ENCODE measurements at regions not wholly inside any gene's neighbourhood (a gene's known extent, or its start where the extent isn't known, plus 50 kb on each side); places are given as distances from the start of the nearest gene placed in this dataset.
A peak's percentile ranks its signal among the peaks of the same experiment; 100 is the strongest.
"Not testable (repeated sequence)": the region's sequence is repeated elsewhere in the genome, so short reads cannot be mapped to it uniquely, and the experiment has no call there.

DNA sequence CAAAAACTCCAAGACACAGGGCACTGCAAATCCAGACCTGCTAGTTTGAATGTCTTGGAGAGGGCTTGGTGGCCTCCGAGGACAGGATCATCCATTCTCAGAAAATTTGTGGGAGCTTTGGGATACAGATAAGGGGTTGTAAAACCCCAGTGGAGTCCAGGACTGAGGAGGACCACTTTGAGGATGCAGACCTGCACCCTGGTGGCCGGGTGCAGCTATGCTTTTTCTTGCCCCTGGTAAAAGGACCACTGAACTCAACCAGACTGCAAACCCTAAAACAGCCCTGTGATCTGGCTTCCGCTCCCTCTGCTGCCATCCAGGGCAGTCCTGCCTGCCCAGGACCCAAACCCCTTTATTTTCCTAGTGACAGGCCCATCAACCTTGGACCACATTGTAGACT is 169.5 kb upstream of the DAAM1 start:
- no peak for DNase-seq

- no peak for DNase-seq
Observed at GRCh38 chr14:59020382-59020781, 168.1 kb upstream of the DAAM1 start.

DNA sequence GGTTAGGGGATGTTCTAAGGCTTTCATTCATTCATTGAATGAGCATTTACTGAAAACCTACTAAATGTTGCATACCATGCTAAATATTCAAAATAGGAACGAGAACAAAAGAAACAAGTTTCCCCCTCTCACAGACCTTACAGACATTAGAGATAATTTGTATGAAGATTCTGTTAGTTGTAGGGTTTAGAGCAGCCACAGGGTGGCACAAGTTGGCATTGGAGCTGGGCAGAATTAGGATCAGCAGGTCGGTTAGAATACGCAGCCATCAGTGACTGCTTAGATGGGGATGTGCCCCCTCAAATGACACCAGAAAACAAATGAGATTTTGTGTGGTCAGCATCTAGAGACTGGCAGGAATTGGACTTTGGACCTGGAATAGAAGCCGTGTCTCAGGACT is 166.3 kb upstream of the DAAM1 start:
- DNase-seq: no peak

DNA sequence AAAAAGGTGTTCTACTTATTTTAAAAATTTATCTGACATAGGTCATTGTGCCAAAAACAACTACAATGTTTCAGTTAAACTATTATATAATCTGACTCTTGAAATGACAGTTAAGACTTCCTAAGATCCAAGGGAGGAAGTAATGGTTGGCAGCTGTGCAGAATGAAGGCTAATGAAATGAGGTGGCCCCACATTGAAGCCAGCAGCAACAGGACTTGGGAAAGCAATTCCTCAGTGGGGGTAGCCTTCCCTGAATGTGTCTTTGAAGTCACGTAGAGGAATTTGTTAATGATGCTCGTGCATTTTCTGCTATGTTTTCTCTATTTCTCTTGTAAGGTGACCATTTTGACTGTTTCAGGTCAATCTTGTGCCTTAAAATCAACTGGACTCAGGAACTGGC is 162.4 kb upstream of the DAAM1 start:
- no peak for DNase-seq

DNA sequence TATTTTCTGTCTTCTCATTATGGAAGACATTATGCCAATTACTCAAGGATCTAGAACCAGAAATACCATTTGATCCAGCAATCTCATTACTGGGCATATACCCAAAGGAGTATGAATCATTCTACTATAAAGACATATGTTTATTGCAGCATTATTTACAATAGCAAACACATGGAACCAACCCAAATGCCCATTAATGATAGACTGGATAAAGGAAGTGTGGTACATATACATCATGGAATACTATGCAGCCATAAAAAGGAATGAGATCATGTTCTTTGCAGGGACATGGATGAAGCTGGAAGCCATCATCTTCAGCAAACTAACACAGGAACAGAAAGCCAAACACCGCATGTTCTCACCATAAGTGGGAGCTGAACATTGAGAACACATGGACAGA is 161.8 kb upstream of the DAAM1 start:
- not testable (repeated sequence) for DNase-seq

GRCh38 chr14:59028476-59029202 is 159.8 kb upstream of the DAAM1 start:
- DNase-seq: peak; percentile 84

DNA sequence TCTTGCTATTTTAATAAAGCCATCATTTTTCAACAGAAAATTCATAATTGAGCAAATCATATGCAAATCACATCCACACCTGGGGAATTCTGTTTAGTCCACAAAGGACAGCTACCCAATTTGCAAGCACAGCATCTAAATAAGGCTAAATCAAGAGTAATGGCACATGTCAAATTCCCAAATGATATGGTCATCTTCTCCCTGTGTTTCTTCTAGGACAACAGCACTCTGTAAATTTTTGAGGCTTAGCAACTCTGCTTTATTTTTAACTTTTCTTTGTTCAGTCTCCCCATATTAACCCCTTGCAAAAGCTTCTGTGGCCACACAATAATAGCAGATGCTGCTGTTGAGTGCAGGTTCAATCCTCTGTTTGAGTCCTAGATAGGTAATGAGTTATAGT is 155.6 kb upstream of the DAAM1 start:
- no peak for DNase-seq

GRCh38 chr14:59036134-59036533 is 152.3 kb upstream of the DAAM1 start:
- DNase-seq: no peak

GRCh38 chr14:59037086-59037485 is 151.4 kb upstream of the DAAM1 start:
- DNase-seq: no peak

- DNase-seq: no peak
Observed at GRCh38 chr14:59037620-59038019, 150.8 kb upstream of the DAAM1 start.

DNA sequence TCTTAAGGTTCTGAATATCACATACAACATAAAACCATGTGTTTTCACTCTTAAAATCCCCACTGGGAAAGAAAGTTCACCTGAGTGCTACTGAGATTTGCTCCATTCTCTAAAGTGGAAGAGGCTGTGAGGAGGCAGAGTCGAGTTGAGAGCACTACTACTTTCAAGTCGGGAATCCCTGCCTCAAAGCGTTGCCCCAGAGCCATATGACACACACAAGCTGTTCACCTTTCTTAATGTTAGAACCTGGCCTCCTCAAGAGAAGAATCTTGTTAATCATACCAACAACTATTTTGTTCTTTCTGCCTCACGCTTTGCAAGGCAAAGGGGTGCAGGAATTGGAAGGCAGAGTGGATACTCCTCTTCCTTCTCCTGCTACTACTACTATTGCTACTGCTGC is 149.7 kb upstream of the DAAM1 start:
- no peak for DNase-seq

DNA sequence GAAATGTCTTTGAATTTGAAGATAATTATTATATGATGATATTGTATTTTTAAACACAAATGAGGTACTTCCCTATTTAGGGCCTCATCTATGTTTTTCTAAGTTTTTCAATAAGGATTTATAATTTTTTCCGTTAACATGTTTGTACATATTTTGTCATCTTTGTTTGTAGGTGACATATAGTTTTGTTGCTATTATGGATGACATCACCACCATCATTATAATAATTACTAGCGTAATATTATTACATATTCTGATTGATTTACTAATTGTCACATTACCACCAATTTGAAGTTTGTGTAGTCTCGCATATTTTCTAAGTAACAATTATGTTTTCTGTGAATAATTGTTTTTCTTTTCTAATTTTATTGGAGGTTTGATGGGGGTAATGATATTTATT is 147.2 kb upstream of the DAAM1 start:
- no peak for DNase-seq

GRCh38 chr14:59044707-59045106 is 143.8 kb upstream of the DAAM1 start:
- no peak for DNase-seq

- DNase-seq: no peak
Observed at GRCh38 chr14:59046746-59047145, 141.7 kb upstream of the DAAM1 start.

DNA sequence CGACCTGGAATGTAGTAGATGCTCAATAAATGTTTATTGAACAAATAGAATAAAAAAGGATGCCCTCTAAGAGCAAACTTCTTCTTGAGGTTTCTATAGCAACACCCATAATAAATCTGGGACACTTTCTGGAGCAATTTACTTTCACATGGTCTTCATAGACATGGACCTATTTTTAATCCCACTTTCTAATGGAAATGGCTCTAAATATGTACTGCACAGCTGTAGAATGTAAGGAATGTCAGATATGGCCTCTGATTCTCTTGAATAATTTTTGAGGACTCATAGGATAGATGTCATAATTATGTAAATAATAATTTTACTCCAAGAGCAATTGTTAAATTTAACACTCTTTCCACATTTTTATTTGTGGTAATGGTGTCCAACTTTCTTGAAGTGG is 133.5 kb upstream of the DAAM1 start:
- no peak for DNase-seq

DNA sequence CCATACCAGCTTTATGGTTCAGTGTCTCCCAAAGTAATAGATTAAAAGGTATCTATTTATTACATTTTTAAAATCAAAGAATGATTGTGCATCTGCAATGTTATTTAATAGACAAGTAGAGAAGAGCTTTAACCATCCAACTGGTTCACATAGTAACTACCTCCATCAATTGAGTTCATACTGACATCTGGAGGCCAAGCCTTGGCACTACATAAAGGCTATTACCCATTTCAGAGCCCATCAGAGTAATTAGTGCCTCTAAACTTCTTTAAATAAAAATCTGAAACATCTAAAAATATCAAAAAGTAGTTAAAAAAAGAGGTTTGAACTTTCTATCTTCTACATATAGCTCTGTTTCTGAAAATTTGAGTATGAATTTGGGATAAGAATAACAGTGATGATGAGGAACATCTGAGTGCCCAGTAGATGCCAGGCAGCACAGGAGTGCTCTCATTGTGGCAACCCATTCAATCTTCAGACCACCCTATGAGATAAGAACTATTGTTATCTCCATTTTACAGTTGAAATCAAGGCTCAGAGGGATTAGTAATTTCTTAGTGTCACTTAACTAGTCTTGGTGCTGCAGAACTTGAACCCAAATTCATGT is 132.9 kb upstream of the DAAM1 start:
- no peak for DNase-seq

DNA sequence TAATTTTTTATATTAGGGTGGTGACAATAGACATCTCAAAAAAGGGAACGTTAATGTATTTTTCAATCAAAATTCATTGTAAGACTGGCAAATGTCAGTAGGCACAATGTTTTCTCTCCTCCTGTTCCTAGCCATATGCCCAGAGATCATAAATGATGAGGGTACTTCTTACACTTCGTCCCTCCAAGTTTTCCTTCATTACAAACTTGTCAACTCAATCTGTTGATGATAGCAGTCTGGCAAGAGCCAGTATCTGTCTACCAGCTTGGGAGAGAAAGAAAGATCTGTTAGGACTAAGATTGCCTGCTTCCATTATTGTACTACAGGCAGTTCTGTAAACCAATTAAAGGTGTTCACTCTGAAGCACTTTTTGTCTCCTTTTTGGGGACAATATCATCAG is 130.9 kb upstream of the DAAM1 start:
- no peak for DNase-seq

DNA sequence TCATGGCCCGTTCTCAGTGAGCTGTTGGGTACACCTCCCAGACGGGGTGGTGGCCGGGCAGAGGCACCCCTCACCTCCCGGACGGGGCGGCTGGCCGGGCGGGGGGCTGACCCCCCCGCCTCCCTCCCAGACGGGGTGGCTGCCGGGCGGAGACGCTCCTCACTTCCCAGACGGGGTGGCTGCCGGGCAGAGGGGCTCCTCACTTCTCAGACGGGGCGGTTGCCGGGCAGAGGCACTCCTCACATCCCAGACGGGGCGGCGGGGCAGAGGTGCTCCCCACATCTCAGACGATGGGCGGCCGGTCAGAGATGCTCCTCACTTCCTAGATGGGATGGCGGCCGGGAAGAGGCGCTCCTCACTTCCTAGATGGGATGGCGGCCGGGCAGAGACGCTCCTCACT is 129.7 kb upstream of the DAAM1 start:
- DNase-seq: not testable (repeated sequence)

DNA sequence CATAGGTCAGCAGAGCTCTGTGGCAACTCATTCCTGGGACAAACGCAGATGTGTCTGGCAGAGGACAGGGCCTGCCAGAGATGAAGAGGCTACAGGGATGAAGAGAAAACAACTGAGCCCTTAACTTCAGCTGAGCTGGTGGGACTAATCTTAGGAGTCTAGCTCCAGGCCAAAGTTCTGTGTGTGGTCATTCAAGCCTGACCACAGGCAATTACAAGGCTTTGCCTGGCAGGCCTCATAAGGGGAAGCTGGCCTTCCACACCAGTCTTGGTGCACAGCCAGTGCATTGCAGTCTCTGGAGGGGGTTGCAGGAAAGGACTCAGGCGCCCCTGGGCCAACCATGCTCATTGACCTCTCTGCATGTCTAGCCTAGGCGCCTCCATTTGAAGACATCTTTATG is 127.6 kb upstream of the DAAM1 start:
- DNase-seq: no peak

- DNase-seq: no peak
Observed at GRCh38 chr14:59061292-59061691, 127.2 kb upstream of the DAAM1 start.

DNA sequence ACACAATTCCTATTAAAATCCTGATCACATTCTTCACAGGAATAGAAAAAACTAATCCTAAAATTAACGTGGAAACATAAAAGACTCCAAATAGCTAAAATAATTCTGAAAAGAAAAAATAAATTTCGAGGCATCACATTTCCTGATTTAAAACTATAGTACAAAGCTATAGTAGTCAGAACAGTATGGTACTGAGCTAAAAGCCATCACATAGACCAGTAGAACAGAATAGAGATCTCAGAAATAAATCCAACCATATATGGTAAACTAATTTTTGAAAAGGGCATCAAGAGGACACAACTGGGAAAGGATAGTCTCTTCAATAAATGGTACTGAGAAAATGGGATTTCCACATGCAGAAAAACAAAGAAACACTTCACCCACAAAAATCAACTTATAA is 125.2 kb upstream of the DAAM1 start:
- no peak for DNase-seq

DNA sequence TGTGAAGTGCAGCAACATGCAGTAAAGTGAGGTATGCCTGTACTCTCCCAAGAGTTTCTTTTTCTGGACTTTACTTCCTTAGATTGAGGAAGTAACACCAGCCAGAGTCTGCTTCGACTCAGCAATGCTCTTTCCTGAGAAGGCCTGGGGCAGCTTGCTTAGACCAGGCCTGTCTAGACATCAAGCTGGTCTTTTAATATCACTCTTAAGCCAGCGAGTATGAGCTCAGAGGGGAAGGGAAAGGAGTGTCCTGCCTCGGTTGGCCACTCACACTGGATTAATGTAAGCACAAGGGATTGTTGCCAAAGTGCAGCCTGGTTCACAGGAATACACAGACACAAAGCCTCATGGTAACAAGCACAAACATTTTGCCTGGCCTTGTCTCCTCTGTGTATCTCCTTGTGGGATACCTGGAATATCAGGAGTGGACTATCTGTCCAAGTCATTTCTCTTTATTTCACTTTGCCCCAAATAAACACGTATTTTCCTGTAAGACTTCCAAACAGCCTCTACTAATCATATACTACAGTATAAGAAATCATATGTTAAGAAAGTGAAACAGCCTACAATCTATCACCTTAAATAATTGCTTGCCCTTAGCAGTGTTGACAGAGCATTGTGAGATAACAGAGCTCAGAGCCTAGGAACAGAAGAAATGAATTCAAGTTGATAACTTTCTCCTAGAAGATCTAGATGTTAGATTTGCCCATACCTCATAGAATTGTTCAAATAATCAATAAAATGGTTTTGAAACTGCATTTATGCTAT is 121.2 kb upstream of the DAAM1 start:
- DNase-seq: no peak

GRCh38 chr14:59069163-59069854 is 119.2 kb upstream of the DAAM1 start:
- DNase-seq: no peak

DNA sequence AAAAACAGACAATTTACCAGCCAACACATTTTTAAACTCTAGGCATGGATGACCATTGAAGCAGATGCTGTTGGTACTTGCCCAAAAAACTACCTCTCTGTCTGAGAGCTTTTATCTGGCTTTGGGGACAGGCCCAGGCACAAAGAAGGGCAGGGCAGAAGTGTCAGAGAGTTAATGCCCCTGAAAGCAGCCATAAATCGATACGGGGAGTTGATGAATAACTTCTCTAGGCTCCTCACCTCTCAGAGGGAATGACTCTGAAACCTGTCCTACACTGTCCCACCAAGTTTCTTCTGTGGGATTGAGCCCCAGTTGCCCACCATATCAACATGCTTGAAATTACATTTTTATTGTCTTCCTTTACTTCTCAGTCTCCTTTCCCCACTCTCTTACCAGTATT is 113.0 kb upstream of the DAAM1 start:
- no peak for DNase-seq

Measured in retina (tissue), 1 donor.